Esophagus squamous epithelium (tissue), 5 donors: ENCODE measurements at regions not wholly inside any gene's neighbourhood (a gene's known extent, or its start where the extent isn't known, plus 50 kb on each side); places are given as distances from the start of the nearest gene placed in this dataset.
"Not testable (repeated sequence)": the region's sequence is repeated elsewhere in the genome, so short reads cannot be mapped to it uniquely, and the experiment has no call there.

ENCODE experiments used
- DNase-seq: peaks from one replicate; lab custom pipeline; 2025; lab: John Stamatoyannopoulos, UW
- H3K27ac ChIP-seq, 4 donors: fragments of 200-600 bp; sonication (generic); one replicate each; pipeline ENCODE4 v1.5.1; 2016 to 2019; ENCODE audit warnings: mild to moderate bottlenecking in 1 of 4
- H3K27me3 ChIP-seq, 4 donors: fragments of 200-600 bp; sonication (generic); 1 replicate in 3 of 4; 2 replicates in 1 of 4; pipeline versions ENCODE4 v1.5.1 to v1.6.0; 2017 to 2021; ENCODE audit warnings: antibody characterized with exemption in 1 of 4
- H3K36me3 ChIP-seq, 3 donors: fragments of 200-600 bp; sonication (generic); one replicate each; pipeline ENCODE4 v1.5.1; 2016 to 2019
- H3K4me1 ChIP-seq, 3 donors: fragments of 200-600 bp; sonication (generic); one replicate each; pipeline ENCODE4 v1.5.1; 2017 to 2019
- H3K4me3 ChIP-seq, 4 donors: fragments of 200-600 bp; sonication (generic); 1 replicate in 3 of 4; 2 replicates in 1 of 4; pipeline ENCODE4 v1.5.1; 2016 to 2019; ENCODE audit warnings: mild to moderate bottlenecking in 2 of 4, moderate library complexity in 1 of 4
- H3K9me3 ChIP-seq, 3 donors: fragments of 200-600 bp; sonication (generic); one replicate each; pipeline ENCODE4 v1.5.1; 2016 to 2019
- CTCF ChIP-seq, 6 experiments: fragments of 450-650 bp in 4 of 6; fragments of 200-600 bp in 2 of 6; sonication (generic) in 2 of 6; IDR thresholded peaks; one replicate each; pipeline ENCODE4 v1.5.1; 2016 to 2019; ENCODE audit warnings: antibody characterized with exemption in 6 of 6, mild to moderate bottlenecking in 4 of 6, moderate library complexity in 4 of 6
- POLR2A ChIP-seq, 4 donors: fragments of 450-650 bp; IDR thresholded peaks; one replicate each; pipeline ENCODE4 v1.6.1; 2017; ENCODE audit warnings: antibody characterized with exemption in 4 of 4, mild to moderate bottlenecking in 4 of 4, moderate library complexity in 3 of 4
- WGBS, 2 donors: methylation state at CpG; one replicate each; pipeline ENCODE4 v1.1.5; 2018; 5-methylcytosine and 5-hydroxymethylcytosine counted together
- intact Hi-C: fragments of 100-400 bp; cut with DNase I; formaldehyde crosslinking; loops from one replicate; pipeline ENCODE4 v1.15.0; 2022
- donor health status: DM: yes; HTN: yes; CAD: no.

GRCh38 chr13:95411428-95412040 is 110.3 kb upstream of the ABCC4 start:
- Histone ChIP-seq H3K4me1 (no peaks in the 10 kb centered on the region), H3K4me3 (no peak overlapping the region), H3K27ac (no peak overlapping the region), H3K36me3 (no peaks in the 10 kb centered on the region), H3K27me3 (no peaks in the 10 kb centered on the region), H3K9me3 (no peaks in the 10 kb centered on the region)
- 28 to 36% methylated on average over 5 to 7 of the region's 7 CpGs for WGBS, 2 donors
- intact Hi-C loops = no loop called here
- no peak for TF ChIP-seq POLR2A (IDR thresholded peaks at IDR 0.05)
- no peak for TF ChIP-seq CTCF (IDR thresholded peaks at IDR 0.05)
- DNase-seq = no peak

- 52 to 55% methylated on average over 2 to 4 of the region's 4 CpGs for WGBS, 2 donors
- intact Hi-C loops = no loop called here
- TF ChIP-seq CTCF (IDR thresholded peaks at IDR 0.05) = no peak
- TF ChIP-seq POLR2A (IDR thresholded peaks at IDR 0.05) = no peak
Measured at GRCh38 chr13:95418946-95419345, 117.7 kb upstream of the ABCC4 start.

GRCh38 chr13:95420501-95420900 is 119.2 kb upstream of the ABCC4 start:
- Histone ChIP-seq H3K36me3 (no peaks in the 10 kb centered on the region), H3K4me1 (no peaks in the 10 kb centered on the region), H3K9me3 (no peaks in the 10 kb centered on the region), H3K4me3 (no peak overlapping the region), H3K27ac (no peak overlapping the region), H3K27me3 (no peaks in the 10 kb centered on the region)
- TF ChIP-seq POLR2A (IDR thresholded peaks at IDR 0.05) (no peak), CTCF (IDR thresholded peaks at IDR 0.05) (no peak)
- 36 to 46% methylated on average over 8 of the region's 8 CpGs for WGBS, 2 donors
- DNase-seq = no peak
- intact Hi-C loops = no loop called here

More at GRCh38 chr13:95418946-95419345, 117.7 kb upstream of the ABCC4 start:
- no peaks in the 10 kb centered on the region for H3K27me3 ChIP-seq
- H3K36me3 ChIP-seq = no peaks in the 10 kb centered on the region
- H3K9me3 ChIP-seq = no peaks in the 10 kb centered on the region
- H3K4me3 ChIP-seq = no peak overlapping the region
- H3K27ac ChIP-seq = no peak overlapping the region
- DNase-seq = no peak
- H3K4me1 ChIP-seq = no peaks in the 10 kb centered on the region

- Histone ChIP-seq H3K9me3 (no peaks in the 10 kb centered on the region), H3K27me3 (no peaks in the 10 kb centered on the region), H3K4me1 (peaks cover 0 to 5% (median 0%) of the 10 kb centered on the region in 3 donors), H3K27ac (no peak overlapping the region), H3K36me3 (no peaks in the 10 kb centered on the region), H3K4me3 (no peak overlapping the region)
- WGBS, 2 donors = 81% methylated on average over 6 of the region's 6 CpGs
- intact Hi-C loops = no loop called here
- DNase-seq = no peak
- TF ChIP-seq POLR2A (IDR thresholded peaks at IDR 0.05) (no peak), CTCF (IDR thresholded peaks at IDR 0.05) (no peak)
Measured at GRCh38 chr13:95426631-95427030, 125.4 kb upstream of the ABCC4 start.

- H3K27ac ChIP-seq, DNase-seq, H3K36me3 ChIP-seq, H3K4me3 ChIP-seq, H3K9me3 ChIP-seq, H3K4me1 ChIP-seq, intact Hi-C loops, H3K27me3 ChIP-seq: not testable (repeated sequence)
- WGBS, 2 donors = 47 to 49% methylated on average over 6 of the region's 6 CpGs
Measured at GRCh38 chr13:95430525-95430924, 122.0 kb upstream of the CLDN10 start.

GRCh38 chr13:95432141-95432540 is 120.4 kb upstream of the CLDN10 start:
- Histone ChIP-seq H3K4me3 (no peak overlapping the region), H3K27me3 (no peaks in the 10 kb centered on the region), H3K4me1 (peaks cover 0 to 5% (median 0%) of the 10 kb centered on the region in 3 donors), H3K36me3 (no peaks in the 10 kb centered on the region), H3K27ac (no peak overlapping the region), H3K9me3 (no peaks in the 10 kb centered on the region)
- no peak for TF ChIP-seq POLR2A (IDR thresholded peaks at IDR 0.05)
- TF ChIP-seq CTCF (IDR thresholded peaks at IDR 0.05) = no peak
- WGBS, 2 donors = 81 to 92% methylated on average over 4 of the region's 4 CpGs
- intact Hi-C loops = no loop called here
- DNase-seq = no peak
